Thoracic aorta (tissue), 2 donors: ENCODE measurements at regions not wholly inside any gene's neighbourhood (a gene's known extent, or its start where the extent isn't known, plus 50 kb on each side); places are given as distances from the start of the nearest gene placed in this dataset.

Experiments
- ATAC-seq: fragments of 150-250 bp; one replicate; pipeline ENCODE4 v1.8.0; 2017; ENCODE audit warnings: low read depth; ENCODE audit not compliant: insufficient number of reproducible peaks, low FRiP score
- DNase-seq: peaks from one replicate; pipeline ENCODE4 v3.0.0-alpha.2; 2020; ENCODE audit warnings: low spot score
- H3K27ac ChIP-seq, 2 donors: fragments of 200-600 bp; sonication (generic); 1 replicate in 1 of 2; 2 replicates in 1 of 2; pipeline ENCODE4 v1.5.1; 2016; ENCODE audit warnings: mild to moderate bottlenecking in 2 of 2, moderate library complexity in 2 of 2
- H3K27me3 ChIP-seq: fragments of 200-600 bp; sonication (generic); replicated peaks from 2 replicates; pipeline ENCODE4 v1.6.0; 2016; ENCODE audit warnings: mild to moderate bottlenecking; ENCODE audit not compliant: insufficient read depth
- H3K36me3 ChIP-seq: fragments of 200-600 bp; sonication (generic); one replicate; pipeline ENCODE4 v1.5.1; 2016
- H3K4me1 ChIP-seq, 2 donors: fragments of 200-600 bp; sonication (generic); 1 replicate in 1 of 2; 2 replicates in 1 of 2; pipeline versions ENCODE4 v1.5.1 to v1.6.0; 2016; ENCODE audit warnings: low read depth in 2 of 2, mild to moderate bottlenecking in 1 of 2; ENCODE audit not compliant: control insufficient read depth in 1 of 2
- H3K4me3 ChIP-seq: fragments of 200-600 bp; sonication (generic); 2 replicates; pipeline ENCODE4 v1.5.1; 2016; ENCODE audit warnings: mild to moderate bottlenecking
- H3K9me3 ChIP-seq: fragments of 200-600 bp; sonication (generic); 2 replicates; pipeline ENCODE4 v1.5.1; 2016
- TF ChIP-seq, protein P1 (sequence below): fragments of 200-600 bp; sonication (generic); IDR thresholded peaks from one replicate; pipeline ENCODE4 v1.5.1; 2019; ENCODE audit warnings: antibody characterized with exemption

DNA sequence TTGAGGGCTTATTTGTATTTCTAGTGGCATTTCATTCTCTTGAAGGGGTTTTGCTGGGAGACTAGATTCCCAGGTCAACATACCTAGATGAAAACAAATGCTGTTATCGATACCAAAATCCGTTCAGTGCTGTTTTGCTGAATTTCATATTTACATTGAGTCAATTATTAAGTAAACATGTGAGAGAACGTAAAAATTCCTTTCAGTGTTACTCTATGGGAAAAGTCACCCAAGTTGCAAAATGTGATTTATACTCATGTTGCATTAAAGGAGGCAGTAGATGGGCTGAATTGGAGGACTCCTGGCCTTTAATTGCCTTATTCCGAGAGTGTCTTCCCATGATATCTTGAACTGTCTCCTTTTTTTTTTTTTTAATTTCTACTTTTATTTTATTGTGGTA, 1011.3 kb upstream of the NR2F2 start:
- Histone ChIP-seq H3K4me3 (no peak overlapping the region), H3K27me3 (no peaks in the 10 kb centered on the region), H3K4me1 (no peaks in the 10 kb centered on the region), H3K27ac (no peak overlapping the region), H3K36me3 (no peaks in the 10 kb centered on the region), H3K9me3 (no peaks in the 10 kb centered on the region)
- TF ChIP-seq, protein P1, sequence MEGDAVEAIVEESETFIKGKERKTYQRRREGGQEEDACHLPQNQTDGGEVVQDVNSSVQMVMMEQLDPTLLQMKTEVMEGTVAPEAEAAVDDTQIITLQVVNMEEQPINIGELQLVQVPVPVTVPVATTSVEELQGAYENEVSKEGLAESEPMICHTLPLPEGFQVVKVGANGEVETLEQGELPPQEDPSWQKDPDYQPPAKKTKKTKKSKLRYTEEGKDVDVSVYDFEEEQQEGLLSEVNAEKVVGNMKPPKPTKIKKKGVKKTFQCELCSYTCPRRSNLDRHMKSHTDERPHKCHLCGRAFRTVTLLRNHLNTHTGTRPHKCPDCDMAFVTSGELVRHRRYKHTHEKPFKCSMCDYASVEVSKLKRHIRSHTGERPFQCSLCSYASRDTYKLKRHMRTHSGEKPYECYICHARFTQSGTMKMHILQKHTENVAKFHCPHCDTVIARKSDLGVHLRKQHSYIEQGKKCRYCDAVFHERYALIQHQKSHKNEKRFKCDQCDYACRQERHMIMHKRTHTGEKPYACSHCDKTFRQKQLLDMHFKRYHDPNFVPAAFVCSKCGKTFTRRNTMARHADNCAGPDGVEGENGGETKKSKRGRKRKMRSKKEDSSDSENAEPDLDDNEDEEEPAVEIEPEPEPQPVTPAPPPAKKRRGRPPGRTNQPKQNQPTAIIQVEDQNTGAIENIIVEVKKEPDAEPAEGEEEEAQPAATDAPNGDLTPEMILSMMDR, result no peak
- DNase-seq (no peak), ATAC-seq (no peak)

DNA sequence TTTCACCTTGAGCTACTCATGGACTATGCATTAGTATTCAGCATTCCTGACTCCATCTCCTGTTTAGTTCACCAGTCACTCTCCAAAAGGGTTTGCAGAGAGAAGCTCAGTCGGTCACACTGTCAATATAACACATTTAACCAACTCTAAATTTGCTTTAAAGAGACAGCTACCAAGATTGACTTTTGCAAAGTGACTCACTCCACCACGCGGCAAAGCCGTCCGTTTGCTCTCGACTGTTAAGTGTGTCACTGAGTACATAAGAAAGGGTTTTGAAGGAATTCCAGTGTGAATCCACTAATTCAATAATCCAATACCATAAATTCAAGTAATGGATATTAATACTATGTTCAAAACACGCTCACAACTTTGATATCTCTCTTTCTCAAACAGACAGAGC, 1006.7 kb upstream of the NR2F2 start:
- H3K36me3 ChIP-seq, result no peaks in the 10 kb centered on the region
- no peak overlapping the region for H3K27ac ChIP-seq
- peaks cover 0 to 9% of the 10 kb centered on the region in 2 donors for H3K4me1 ChIP-seq
- TF ChIP-seq, protein P1, result no peak
- no peaks in the 10 kb centered on the region for H3K27me3 ChIP-seq
- H3K4me3 ChIP-seq, result no peak overlapping the region
- ATAC-seq (no peak), DNase-seq (no peak)
- H3K9me3 ChIP-seq, result no peaks in the 10 kb centered on the region

GRCh38 chr15:95324656-95325055, 1005.8 kb upstream of the NR2F2 start:
- TF ChIP-seq, protein P1, result no peak
- H3K9me3 ChIP-seq, result no peaks in the 10 kb centered on the region
- no peak overlapping the region for H3K27ac ChIP-seq
- H3K36me3 ChIP-seq, result no peaks in the 10 kb centered on the region
- H3K27me3 ChIP-seq, result no peaks in the 10 kb centered on the region
- peaks cover 0 to 9% of the 10 kb centered on the region in 2 donors for H3K4me1 ChIP-seq
- ATAC-seq, result no peak
- H3K4me3 ChIP-seq, result no peak overlapping the region
- DNase-seq, result no peak

DNA sequence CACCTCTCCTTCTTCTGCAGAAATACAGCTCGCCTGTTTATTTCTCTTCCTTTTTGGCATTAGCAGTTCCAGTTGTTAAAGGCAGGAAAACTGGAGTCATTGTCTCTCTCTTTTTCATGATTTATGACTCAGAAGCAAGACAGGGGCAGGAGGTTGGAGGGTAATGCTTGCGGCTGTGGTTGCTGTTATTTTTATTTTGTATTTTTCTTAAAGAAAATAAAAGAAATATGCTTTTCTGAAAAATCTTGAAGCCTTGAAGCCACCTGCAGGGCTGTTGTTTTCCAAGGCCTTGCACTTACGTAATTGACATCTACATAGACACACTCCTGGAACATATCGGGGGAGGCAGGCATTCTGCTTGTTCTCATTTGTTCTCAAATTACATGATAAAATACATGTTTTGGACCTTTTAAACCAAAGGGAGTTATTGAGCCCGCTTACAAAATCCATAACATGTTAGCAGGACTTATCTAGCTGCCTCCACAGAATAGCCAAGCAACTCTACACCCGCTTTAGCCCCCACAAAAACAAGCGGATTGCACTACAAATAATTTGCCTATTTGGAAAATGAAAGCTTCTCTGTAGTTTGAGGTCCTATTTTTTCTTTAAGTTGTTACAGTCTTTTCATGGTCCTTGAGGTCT, 1004.6 kb upstream of the NR2F2 start:
- no peaks in the 10 kb centered on the region for H3K9me3 ChIP-seq
- peaks cover 0 to 9% of the 10 kb centered on the region in 2 donors for H3K4me1 ChIP-seq
- no peaks in the 10 kb centered on the region for H3K36me3 ChIP-seq
- ATAC-seq, result no peak
- TF ChIP-seq, protein P1, result no peak
- H3K27ac ChIP-seq, result no peak overlapping the region
- DNase-seq, result no peak
- peak overlapping the region; percentile 77 for H3K4me3 ChIP-seq
- H3K27me3 ChIP-seq, result no peaks in the 10 kb centered on the region

DNA sequence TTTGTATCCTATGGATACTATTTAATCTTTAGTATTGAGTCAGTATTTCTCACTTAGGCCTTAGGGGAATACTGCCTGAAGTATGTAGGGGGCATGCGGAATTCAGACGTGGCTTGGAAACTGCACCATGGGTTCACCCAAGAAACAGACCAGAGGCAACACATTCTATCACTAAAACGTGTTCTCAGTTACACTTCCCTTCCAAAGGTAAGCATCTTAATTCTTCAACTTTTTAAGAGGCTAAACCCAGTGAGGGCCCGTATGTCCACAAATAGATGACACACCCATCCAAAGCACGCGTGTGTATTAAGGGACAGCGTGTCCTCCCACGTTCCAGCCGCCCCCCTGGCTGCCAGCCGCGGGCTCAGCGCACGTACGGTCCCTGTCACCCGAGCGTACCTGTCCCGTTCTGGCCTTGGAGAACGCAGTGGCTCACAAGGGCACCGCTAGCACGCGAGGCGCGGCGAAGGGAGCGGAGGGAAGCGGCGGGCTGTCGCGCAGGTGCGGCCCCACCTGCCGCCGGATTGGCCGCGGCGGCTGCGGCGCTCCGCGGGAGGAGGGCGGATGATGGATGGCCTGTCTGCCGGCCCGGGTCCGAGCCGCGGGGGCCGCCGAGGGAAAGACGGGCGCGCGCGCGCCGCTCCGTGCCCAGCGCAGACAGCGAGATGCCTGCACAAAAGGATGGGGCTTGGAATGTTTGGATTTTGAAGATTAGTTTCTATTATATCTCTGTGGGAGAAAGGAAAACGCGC, 1003.9 kb upstream of the NR2F2 start:
- Histone ChIP-seq H3K27ac (peak overlapping the region in 1 of 2 donors; percentile 13), H3K27me3 (no peaks in the 10 kb centered on the region), H3K4me1 (peaks cover 0 to 9% of the 10 kb centered on the region in 2 donors), H3K4me3 (peak overlapping the region; percentile 77), H3K9me3 (no peaks in the 10 kb centered on the region), H3K36me3 (no peaks in the 10 kb centered on the region)
- ATAC-seq, result no peak
- DNase-seq, result no peak
- TF ChIP-seq, protein P1, result no peak
